Hematopoietic multipotent progenitor cell treated with erythropoietin and hydrocortisone succinate and interleukin-3 and kit ligand, for 8 days (in vitro differentiated cells): ENCODE measurements at regions not wholly inside any gene's neighbourhood (a gene's known extent, or its start where the extent isn't known, plus 50 kb on each side); places are given as distances from the start of the nearest gene placed in this dataset.
"Not testable (repeated sequence)": the region's sequence is repeated elsewhere in the genome, so short reads cannot be mapped to it uniquely, and the experiment has no call there.

Source experiments
- DNase-seq: peaks from one replicate; pipeline ENCODE4 v3.0.0-alpha.2; 2015

DNA sequence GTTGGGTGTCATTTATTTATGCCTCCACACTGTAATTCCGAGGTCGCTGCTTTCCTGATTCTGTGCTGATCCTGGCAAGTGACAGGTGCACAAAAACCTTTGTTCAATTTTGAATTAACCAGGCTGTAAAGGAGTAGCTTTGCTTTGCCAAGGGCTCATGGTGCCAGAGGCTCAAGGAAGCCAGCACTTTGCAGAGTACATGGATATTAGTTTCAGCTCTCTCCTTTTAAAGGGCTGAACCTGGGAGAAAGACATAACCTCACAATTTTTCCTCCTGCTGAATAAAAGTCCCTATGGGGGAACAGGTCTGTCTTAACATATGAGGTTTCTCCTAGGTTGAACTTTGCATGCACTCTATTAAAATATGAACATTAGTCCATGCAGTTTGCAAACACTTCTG lies 227.6 kb upstream of the WSB1 start:
- DNase-seq: no peak

DNA sequence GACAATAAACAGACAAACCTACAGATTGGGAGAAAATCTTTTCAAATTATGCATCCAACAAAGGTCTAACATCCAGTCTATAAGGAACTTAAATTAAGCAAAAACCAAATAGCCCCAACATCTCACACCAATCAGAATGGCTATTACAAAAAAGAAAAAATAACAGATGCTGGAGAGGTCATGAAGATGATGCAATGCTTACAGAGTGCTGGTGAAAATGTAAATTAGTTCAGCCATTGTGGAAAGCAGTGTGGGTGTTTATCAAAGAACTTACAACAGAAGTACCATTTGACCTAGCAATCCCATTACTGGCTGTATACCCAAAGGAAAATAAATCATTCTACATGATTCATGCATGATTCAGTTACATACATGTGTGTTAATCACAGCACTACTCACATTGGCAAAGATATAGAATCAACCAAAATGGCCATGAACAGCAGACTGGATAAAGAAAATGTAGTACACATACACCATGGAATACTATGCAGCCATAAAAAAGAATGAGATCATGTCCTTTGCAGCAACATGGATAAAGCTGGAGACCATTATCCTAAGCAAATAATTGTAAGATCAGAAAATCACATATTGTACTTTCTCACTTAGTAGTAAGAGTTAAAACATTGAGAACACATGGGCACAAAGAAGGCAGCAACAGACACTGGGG lies 223.9 kb upstream of the WSB1 start:
- DNase-seq: no peak

DNA sequence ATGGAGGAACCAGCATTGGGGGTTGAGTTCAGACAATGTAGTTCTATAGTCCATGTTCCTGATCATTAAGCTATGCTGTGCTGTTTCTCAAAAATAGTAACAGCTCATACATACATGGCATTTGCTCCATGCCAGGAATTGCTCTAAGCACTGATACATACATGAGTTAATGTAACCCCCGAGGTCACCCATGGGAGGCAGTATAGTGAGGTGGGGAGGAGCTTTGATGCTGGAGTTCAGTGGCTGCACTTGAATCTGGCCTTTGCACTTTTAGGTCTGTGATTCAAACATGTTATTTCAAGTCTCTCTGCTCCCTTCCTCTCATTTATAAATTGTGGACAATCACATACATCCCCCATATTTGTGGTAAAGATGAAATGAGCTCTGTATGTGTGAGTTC lies 223.1 kb upstream of the WSB1 start:
- no peak for DNase-seq

DNA sequence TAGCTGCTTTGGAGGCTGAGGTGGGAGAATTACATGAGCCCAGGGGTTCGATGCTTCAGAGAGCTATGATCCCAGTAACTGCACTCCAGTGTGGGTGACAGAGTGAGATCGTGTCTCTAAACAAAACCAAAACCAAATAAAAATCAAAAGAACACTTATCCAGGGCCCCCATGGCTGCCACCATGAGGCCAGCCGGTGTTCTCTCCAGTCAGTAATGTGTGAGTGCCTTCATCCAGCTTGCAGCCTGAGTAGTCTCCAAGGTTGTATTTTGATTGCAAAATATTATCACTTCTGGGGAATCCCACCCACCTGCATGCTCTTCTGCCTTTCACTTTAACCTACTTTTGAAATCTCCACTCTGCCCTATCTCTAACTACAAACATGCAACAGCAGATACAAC lies 221.0 kb upstream of the WSB1 start:
- no peak for DNase-seq

DNA sequence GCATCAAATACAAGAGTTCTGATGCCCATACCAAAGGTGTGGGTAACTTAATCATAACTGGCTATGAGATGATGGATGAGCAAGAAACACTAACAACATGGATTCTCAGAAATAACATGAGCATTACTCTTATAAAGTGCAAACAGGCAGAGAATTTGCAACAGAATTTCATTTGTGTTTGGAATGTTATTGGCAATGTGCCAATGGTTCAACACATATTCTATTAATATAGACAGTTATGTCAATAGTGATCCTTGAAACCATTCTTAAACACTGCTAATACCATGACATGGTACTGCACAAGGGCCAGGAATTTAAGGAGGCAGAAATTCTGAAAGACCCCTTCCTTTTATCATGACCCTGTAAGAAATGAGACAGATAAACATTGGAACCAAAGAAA lies 217.1 kb upstream of the WSB1 start:
- no peak for DNase-seq

DNA sequence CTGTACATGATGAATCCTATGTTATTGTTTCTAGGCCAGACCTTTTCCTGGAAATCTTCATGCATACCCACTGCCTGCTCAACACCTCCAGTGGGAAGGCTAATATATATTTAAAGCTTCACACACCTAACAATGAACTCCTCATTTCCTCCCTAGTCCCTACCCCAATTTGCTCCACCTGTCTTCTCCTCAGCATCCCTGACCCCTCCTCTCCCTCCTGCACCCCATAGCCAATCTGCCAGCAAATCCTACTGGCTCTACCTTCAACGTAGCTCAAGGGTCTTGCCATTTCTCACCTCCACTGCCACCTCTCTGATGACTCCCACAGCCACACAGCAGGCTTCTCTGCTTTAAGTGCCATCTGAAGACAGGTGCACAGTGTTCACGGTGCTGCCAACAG lies 215.6 kb upstream of the WSB1 start:
- no peak for DNase-seq

DNA sequence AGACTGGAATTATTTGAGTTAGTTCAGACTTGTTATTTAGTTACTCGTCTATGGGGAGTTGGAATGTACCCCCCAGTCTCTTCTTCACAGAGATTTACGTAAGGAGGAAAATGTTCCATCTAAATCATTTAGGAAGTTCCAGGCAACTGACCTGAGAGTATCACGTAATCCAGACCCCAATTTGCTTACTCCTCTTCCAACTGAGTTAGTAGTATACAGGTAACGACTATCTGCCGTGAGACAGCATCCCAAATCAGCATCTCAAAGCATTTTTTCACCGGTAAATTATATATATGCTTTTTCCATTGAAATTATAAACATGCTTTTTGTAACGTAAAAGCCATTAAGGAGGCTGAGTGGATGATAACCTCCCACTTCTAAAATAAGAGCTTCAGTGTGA lies 214.3 kb upstream of the WSB1 start:
- DNase-seq: no peak

DNA sequence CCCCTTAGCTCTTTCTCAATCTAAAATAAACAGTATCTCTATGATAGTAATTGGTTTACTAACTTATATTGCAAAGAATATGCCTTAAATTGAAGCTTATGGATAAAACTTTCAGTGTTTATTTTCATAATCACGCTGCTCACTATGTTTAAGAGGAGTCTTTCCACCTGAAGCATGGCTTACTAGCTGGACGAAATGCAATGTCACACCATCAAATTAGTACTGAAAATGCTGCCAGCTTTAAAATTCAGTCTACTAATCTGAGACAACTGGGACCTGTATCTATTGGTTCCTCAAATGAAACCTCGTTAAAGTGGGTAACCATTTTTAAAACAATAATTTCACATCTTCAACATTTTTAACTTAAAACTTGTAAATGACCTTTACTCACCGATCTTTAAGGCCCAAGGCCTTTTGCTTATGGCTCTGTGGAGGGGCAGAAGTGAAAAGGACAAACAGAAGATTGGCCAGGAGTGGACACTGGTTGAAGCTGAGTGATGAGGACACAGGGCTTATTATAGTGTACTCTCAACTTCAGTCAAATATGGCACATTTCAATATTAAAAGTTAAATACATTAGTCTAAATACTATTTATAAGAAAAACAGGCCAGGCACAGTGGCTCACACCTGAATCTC lies 212.8 kb upstream of the WSB1 start:
- no peak for DNase-seq

DNA sequence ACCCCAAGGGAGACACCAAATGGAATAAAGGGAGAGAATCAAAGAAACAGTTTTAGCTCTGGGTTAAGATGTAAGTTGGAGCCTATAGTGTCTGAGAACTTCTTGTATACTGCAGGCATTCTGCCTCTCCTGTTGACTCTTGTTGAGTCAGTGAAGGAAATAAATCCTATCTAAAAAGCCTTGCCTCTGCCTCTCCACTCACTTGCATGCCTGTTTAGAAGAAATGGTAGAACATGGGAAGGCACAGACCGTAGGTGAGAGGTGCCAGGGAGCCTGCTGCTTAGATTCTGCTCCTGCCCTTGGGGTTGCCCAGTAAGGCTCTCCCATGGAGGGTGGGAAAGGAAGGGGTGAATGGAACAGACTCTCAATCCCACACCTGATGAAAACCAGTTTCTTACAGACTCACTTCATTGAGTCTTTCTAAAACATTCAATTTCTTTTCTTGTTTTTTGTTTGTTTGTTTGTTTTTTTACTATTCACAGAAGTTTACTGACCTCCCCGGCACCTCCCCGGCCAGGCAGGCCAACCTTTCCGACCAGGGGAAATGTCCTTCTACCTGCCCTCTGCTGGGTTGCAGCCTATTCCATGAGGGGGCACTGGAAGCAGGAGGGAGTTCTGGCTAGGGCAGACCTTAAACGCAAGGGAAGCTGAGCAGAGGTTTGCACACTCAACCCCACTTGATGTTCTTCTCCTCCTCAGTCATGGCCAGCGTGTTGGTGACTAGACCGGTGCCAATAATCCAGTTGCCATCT lies 211.7 kb upstream of the WSB1 start:
- no peak for DNase-seq

DNA sequence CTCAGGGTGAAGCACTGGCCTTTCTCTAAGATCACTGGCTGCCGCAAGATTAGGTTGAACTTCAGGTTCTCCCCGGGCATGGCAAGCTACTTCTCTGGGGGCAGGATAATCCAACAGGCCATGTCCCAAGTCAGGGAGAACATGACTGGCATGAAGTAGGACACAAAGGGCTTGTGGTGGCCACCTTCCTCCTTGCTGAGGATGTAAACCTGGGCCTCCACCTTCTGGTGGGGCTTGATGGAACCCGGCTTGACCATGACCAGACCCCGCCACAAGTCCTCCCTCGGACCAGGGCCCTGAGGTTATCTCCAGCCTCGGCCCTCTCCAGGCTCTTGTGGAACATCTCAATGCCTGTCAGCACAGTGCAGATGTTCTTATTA lies 211.1 kb upstream of the WSB1 start:
- no peak for DNase-seq

DNA sequence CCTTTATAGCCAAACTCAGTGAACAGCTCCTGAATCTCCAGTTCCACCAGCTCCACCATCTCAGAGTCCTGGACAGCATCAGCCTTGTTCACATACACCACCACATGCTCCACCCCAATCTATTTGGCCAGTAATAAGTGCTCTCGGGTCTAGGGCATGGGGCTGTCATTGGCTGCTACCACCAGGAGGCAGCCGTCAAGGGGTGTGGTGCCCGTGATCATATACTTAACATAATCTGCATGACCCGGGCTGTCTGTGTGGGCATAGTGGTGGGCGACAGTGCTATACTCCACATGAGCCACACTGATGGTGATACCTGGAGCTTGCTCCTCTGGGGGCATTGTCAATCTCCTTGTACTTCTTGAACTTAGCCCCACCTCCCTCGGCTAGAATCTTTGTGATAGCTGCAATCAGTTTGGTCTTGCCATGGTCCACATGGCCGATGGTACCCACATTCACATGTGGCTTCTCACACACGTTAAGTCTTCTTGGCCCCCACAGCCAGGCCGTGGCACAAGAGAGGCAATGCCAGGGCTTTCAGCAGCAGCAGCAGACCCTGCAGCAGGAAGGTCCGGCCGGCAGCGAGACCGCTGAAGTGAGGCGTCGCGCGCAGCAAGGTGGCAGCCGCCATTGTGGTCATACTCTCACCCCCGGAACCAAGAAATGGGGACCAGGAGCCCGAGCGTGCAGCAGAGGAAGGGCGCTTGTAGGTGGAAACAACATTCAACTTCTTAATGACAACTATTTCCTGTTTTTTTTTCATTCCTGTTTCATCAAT lies 210.3 kb upstream of the WSB1 start:
- no peak for DNase-seq

DNA sequence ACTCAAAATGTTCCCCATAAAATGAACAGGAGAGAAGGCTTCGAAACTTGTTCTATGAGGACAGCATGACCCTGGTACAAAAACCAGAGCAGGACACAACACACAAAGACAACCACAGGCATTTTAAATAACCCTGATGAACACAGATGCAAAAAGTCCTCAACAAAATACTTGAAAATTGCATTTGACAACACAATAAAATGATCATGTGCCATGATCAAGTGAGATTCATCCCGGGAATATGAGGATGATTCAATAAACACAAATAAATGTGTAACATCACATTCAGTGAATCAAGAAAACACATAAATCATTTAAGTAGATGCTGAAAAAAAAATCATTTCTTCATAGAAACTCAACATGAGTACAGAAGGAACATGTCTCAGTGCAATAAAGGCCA lies 208.4 kb upstream of the WSB1 start:
- no peak for DNase-seq

DNA sequence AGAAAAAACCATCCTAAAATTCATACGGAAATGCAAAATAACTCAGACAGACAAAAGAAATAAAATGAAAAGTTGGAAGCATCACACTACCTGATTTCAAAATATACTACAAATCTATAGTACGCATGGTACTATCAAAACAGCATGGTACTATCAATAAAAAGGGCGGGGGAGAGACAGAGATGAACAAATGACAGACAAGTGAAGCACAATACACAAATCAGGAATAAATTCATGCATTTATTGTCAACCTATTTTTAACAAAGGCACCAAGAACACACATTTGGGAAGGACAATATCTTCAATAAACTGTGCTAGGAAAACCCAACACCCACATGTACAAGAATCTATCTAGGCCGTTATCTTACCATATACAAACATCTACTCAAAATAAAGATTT lies 207.4 kb upstream of the WSB1 start:
- no peak for DNase-seq

DNA sequence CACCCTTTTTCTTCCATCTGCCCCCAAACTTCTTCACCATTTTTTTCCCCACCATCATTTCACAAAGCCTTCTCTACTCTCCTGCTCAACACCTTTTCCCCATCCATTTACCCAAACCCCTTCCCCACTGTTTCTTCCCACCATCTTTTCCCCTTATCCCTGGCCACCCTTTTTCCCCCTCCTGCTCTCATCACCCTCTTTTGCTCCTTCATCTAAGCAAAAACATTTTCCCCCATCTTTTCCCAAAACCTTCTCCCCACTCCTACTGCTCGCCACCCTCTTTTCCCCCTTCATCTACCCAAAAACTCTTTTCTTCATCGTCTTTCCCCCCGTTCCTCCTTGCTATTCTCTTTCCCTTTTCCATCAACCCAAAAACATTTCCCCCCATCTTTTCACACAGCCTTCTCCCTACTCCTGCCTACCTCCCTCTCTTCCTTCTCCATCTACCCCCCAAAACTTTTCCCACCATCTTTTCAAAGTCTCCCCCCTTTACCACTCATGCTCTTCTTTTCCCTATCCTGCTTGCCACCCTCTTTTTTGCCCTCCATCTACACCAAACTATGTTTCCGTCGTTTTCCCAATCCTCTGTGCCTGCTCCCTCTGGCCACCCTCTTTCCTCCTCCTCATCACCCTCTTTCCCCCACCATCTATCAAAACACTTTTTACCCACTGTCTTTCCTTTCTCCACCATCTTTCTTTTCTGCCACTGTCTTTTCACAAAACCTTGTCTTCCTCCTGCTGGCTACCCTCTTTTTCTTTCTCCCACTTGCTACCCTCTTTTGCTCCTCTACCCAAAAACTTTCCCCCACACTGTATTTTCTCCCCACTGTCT lies 205.8 kb upstream of the WSB1 start:
- DNase-seq: no peak

DNA sequence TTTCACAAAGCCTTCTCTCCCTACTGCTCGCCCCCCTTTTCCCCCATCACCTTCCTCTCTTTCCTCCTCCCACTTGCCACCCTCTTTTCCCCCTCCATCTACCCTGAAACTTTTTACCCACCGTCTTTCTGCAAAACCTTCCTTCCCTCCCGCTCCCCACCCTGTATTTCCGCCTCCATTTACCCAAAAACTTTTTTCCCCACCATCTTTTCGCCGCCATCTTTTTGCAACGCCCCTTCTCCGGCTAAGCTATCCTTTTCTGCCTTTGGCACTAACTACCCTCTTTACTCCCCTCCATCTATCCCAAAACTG lies 205.2 kb upstream of the WSB1 start:
- DNase-seq: no peak

DNA sequence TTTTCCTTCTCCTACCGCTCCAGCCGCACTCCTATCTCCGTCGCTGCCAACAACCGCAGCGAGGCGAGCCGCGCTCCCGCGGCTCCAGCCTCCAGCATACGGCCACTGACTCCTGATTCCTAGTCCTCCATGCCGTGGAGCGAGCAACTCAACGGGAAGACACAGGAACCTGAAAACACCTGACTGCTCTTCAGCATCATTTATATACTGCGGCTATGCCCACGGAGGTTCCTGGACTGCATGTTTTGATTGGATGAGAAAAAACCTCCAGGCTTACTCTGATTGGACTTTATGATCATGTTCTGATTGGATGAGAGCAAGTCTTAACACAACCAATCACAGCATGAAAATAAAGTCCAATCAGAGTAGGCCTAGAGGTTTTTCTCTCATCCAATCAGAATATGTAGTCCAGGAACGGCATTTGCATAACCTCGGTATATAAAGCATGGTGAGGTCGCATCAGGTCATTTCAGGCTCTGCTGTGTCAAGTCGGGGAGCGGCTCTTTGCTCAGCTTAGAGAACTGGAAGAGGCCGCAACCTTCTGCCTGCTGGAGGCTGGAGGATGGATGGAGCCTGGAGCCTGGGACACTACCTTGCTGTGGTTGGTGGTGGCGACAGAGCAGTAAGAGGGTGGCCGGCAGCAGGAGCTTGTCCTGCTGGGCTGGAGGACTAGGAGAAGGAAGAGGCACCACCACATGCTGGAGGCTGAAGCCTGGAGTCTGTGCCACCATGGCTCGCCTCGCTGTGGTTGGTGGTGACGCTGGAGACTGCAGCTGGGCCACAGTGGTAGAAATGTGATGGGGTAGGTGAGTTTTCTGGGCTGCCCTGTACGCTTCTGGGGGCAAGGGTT lies 204.6 kb upstream of the WSB1 start:
- not testable (repeated sequence) for DNase-seq

DNA sequence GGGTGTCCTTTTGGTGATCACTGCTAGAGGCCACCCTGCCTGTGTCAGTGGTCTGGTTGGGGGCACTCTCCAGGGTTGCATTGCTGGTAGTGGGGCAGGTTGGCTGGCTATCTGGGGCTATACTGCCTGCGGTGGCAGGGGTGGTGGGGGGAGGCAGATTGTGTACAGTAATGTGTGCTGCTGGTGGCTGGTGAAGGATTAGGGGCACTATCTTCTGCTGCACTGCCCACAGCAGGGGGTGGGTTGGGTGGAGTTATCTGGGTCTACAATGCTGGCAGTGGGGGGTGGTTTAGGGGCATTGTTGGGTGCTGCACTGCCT lies 204.0 kb upstream of the WSB1 start:
- DNase-seq: no peak

DNA sequence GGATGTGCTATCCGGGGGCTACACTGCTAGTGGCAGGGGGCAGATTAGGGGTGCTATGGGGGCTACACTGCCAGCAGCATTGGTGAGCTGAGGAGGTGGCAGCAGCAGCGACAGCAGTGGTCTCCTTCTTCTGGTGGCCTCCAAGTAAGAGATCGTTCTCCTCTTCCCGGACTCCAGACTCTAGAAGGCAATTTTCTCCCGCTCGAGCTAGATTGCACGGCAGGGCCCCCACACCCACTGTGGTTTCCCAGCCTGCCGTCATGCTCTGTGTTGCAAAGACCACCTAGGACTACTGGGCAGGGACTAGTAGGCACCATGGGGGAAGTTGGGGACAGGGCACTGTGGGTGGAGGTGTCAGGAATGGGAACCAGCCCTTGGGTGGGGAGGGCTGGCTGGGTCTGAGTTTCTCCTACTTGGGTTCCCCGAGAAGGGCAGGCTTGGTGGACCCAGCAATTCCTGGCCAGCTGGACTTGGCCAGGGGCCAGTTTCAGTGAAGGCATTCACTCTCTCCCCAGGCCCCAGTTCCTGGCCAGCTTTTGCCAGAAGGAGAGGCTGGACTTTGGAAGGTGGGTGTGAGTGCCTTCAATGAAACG lies 203.4 kb upstream of the WSB1 start:
- DNase-seq: not testable (repeated sequence)

DNA sequence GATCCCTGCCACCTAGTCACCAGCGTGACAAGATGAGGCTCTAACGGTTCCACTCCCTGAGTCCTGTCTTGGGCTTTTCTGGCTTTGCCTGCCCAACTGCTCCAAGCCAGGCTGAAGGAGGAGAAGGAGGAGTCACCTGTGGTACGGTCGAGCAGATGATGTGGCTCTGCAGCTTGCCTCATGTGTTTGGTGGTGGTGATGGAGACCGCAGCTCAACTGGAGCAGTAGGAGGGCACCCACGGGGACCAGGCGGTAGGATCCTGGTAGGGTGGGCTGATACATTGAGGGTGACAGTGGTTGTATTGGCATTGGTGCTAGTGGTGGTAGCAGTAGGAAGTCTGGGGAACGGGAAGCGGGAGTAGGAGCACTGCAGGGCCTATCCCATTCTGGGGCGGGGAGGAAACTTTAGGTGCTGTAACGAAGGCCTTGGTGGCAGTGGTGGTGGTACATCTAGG lies 202.8 kb upstream of the WSB1 start:
- no peak for DNase-seq

DNA sequence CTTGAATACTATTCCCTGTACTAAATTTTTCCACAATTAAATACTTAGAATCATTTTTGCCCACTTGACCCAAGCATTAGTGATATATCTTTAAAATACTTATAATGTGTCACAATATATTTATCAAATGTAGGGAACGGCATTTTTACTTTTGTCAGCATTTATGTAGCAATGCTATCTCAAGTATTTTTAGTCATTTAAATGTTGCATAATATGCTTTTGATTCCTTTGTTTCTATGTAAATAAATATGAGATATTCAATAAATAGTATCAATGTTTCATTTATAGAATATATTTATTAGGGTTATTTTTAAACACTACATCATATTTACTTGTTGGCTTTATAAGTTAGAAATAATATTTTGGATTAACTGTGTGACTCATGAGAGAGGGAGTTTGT lies 199.7 kb upstream of the WSB1 start:
- not testable (repeated sequence) for DNase-seq

DNA sequence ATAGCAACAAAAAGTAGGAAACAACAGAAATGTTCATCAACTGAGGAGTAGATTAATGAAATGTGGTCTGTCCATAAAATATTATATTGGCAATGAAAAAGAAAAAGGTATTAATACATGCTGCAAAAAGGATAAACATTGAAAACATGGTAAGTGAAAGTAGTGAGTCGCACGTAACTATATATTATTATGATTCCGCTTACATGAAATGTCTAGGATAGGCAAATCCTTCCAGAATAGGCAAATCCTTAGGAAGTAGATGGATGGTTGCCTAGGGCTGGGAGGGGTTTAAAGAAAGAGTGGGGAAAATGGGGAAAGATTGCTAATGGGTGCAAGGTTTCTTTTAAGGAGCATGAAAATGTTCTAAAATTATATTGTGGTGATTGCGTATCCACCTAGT lies 198.1 kb upstream of the WSB1 start:
- DNase-seq: not testable (repeated sequence)

DNA sequence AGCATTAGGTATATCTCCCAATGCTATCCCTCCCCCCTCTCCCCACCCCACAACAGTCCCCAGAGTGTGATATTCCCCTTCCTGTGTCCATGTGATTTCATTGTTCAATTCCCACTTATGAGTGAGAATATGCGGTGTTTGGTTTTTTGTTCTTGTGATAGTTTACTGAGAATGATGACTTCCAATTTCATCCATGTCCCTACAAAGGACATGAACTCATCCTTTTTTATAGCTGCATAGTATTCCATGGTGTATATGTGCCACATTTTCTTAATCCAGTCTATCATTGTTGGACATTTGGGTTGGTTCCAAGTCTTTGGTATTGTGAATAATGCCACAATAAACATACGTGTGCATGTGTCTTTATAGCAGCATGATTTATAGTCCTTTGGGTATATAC lies 194.6 kb upstream of the WSB1 start:
- DNase-seq: not testable (repeated sequence)
